Skeletal muscle satellite cell (primary cell): ENCODE measurements at regions not wholly inside any gene's neighbourhood (a gene's known extent, or its start where the extent isn't known, plus 50 kb on each side); places are given as distances from the start of the nearest gene placed in this dataset.

ENCODE experiments used
- H3K27me3 ChIP-seq: 2 replicates; pipeline ENCODE4 v1.7.0; 2013; ENCODE audit warnings: low read length; ENCODE audit not compliant: control insufficient read depth, insufficient read depth
- H3K36me3 ChIP-seq: 2 replicates; pipeline ENCODE4 v1.7.0; 2013; ENCODE audit warnings: mild to moderate bottlenecking, control low read depth, low read length; ENCODE audit not compliant: insufficient read depth
- H3K4me1 ChIP-seq: 2 replicates; pipeline ENCODE4 v1.7.0; 2013; ENCODE audit warnings: low read length; ENCODE audit not compliant: control insufficient read depth, insufficient read depth
- H3K4me2 ChIP-seq: 2 replicates; pipeline ENCODE4 v1.7.0; 2013; ENCODE audit warnings: mild to moderate bottlenecking, low read length
- H3K4me3 ChIP-seq: 2 replicates; pipeline ENCODE4 v1.7.0; 2013; ENCODE audit warnings: low read length
- H3K9ac ChIP-seq: 2 replicates; pipeline ENCODE4 v1.7.0; 2013; ENCODE audit warnings: mild to moderate bottlenecking, low read depth, low read length, moderate library complexity
- H3K9me3 ChIP-seq: replicated peaks from 2 replicates; pipeline ENCODE4 v1.7.0; 2013; ENCODE audit warnings: mild to moderate bottlenecking, control low read depth, low read length

DNA sequence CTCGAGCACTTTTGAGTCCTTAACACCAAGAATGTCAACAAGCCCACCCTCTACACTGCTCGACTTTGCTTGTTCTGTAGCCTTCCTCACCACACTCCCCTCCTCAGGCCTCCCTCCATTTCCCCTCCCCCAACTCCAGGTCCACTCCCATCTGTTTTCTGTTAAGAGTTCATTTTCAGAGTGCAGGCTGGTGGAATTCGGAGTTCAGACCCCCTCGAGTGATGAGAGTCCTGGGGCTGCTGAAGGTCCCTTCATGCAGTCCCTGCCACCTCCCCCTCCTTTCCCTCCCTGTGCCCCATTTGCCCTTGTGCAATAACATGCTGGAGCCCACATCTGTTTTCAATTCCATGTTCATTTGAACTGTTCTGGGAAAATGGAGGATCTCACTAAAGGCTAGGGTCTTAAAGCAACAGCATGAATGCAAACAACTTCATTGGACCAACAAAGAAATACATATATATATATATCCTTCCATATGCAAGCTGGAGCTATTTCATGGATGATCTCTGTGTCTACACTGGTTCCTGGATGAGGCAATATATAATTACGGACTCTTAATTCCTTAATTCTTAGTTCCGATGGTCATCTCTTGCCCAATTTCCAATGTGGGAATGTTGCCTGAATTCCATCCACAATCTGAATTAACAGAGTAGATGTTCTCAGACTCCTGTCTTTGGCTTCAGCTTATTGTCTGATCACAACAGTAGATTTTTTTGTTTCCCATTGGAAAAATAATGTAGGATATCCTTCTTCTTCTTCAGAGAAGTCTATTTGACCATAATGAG is 340.4 kb downstream of the ETS1 start:
- H3K4me3 ChIP-seq, result no peak overlapping the region
- no peaks in the 10 kb centered on the region for H3K9me3 ChIP-seq

GRCh38 chr11:128246364-128246801 is 341.0 kb downstream of the ETS1 start:
- Histone ChIP-seq H3K9ac (no peak overlapping the region), H3K27me3 (no peaks in the 10 kb centered on the region), H3K36me3 (no peaks in the 10 kb centered on the region), H3K9me3 (no peaks in the 10 kb centered on the region), H3K4me1 (peaks cover 3% of the 10 kb centered on the region), H3K4me3 (no peak overlapping the region), H3K4me2 (no peak overlapping the region)

More for the DNA sequence above, 340.4 kb downstream of the ETS1 start:
- Histone ChIP-seq H3K27me3 (no peaks in the 10 kb centered on the region), H3K4me2 (no peak overlapping the region), H3K9ac (no peak overlapping the region), H3K4me1 (peaks cover 3% of the 10 kb centered on the region), H3K36me3 (no peaks in the 10 kb centered on the region)

- Histone ChIP-seq H3K36me3 (no peaks in the 10 kb centered on the region), H3K4me1 (peaks cover 5% of the 10 kb centered on the region), H3K27me3 (no peaks in the 10 kb centered on the region), H3K4me2 (no peak overlapping the region), H3K9me3 (no peaks in the 10 kb centered on the region), H3K9ac (no peak overlapping the region), H3K4me3 (no peak overlapping the region)
Observed at GRCh38 chr11:128244871-128245270, 342.5 kb downstream of the ETS1 start.

DNA sequence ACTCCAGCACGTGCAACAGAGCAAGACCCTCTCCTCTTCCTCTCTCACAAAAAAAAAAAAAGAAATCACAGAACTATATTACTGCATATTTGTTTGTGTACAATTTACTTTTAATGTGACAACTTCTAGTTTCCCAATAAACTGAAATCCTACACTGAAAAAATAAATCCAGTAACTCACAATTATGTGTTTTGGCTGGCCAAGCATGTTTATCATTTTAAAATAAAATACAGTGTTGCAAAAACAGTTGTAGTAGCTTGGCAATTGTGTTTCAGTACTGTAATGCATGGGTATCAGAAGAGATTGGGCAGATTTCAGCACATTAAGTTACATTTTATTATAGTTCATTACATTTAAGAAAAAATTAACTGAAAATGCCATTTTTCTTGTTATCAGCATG is 344.9 kb downstream of the ETS1 start:
- no peaks in the 10 kb centered on the region for H3K27me3 ChIP-seq
- no peaks in the 10 kb centered on the region for H3K9me3 ChIP-seq
- no peak overlapping the region for H3K9ac ChIP-seq

DNA sequence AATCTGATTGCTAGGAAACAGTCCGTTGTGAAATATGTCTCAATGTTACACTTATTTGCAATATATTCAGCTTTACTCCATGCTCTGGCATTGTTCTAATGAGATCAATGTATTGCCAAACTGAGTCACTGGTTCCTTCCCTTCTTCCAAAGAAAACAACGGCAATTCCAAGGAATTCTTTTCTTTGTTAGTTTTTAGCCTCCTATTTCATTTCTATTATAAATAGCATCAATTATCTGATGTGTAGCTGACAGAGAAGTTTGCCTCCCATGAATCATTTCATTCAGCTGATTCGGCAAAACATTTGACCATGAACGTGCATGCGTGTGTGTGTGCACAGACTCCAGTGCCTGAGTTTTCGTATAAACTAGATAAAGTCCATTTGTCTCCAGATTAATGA is 346.8 kb downstream of the ETS1 start:
- peaks cover 2% of the 10 kb centered on the region for H3K4me1 ChIP-seq
- no peaks in the 10 kb centered on the region for H3K27me3 ChIP-seq
- H3K9me3 ChIP-seq, result no peaks in the 10 kb centered on the region
- H3K4me3 ChIP-seq, result no peak overlapping the region
- H3K9ac ChIP-seq, result no peak overlapping the region
- no peak overlapping the region for H3K4me2 ChIP-seq
- H3K36me3 ChIP-seq, result no peaks in the 10 kb centered on the region

More for the DNA sequence above, 344.9 kb downstream of the ETS1 start:
- Histone ChIP-seq H3K4me3 (no peak overlapping the region), H3K4me2 (no peak overlapping the region), H3K36me3 (no peaks in the 10 kb centered on the region), H3K4me1 (peaks cover 5% of the 10 kb centered on the region)

DNA sequence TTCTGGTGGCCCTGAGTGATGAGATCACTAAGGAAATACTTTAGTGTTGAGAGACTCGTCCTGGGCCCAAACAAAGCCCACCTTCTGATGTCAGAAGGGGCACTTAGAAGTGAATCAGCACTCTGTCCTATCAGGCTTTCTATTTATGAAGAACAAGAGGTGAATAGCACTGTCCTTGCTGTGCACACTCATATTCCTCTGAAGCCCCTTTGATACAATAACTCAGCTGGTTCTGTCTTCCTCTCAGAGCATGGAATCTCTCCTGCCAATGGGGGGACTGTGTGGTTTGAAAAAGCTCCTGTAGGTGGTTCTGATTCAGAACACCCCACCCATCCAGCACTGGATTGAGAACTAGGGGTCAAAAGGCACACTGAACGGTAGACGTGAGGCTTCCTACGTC is 348.1 kb downstream of the ETS1 start:
- H3K4me3 ChIP-seq, result no peak overlapping the region
- peaks cover 2% of the 10 kb centered on the region for H3K4me1 ChIP-seq
- no peaks in the 10 kb centered on the region for H3K27me3 ChIP-seq
- H3K4me2 ChIP-seq, result no peak overlapping the region
- no peak overlapping the region for H3K9ac ChIP-seq
- no peaks in the 10 kb centered on the region for H3K9me3 ChIP-seq
- no peaks in the 10 kb centered on the region for H3K36me3 ChIP-seq

GRCh38 chr11:128238521-128239265 is 348.7 kb downstream of the ETS1 start:
- Histone ChIP-seq H3K4me3 (no peak overlapping the region), H3K36me3 (no peaks in the 10 kb centered on the region), H3K9me3 (no peaks in the 10 kb centered on the region), H3K27me3 (no peaks in the 10 kb centered on the region), H3K4me1 (peaks cover 2% of the 10 kb centered on the region), H3K4me2 (no peak overlapping the region), H3K9ac (no peak overlapping the region)

- Histone ChIP-seq H3K4me1 (peaks cover 2% of the 10 kb centered on the region), H3K36me3 (no peaks in the 10 kb centered on the region), H3K4me2 (no peak overlapping the region), H3K9me3 (no peaks in the 10 kb centered on the region), H3K27me3 (no peaks in the 10 kb centered on the region), H3K9ac (no peak overlapping the region), H3K4me3 (no peak overlapping the region)
Observed at GRCh38 chr11:128236506-128237498, 350.6 kb downstream of the ETS1 start.

GRCh38 chr11:128235958-128236357 is 351.4 kb downstream of the ETS1 start:
- Histone ChIP-seq H3K4me2 (no peak overlapping the region), H3K4me3 (no peak overlapping the region), H3K4me1 (peaks cover 2% of the 10 kb centered on the region), H3K9ac (no peak overlapping the region), H3K36me3 (no peaks in the 10 kb centered on the region), H3K9me3 (no peaks in the 10 kb centered on the region), H3K27me3 (no peaks in the 10 kb centered on the region)

- no peak overlapping the region for H3K4me2 ChIP-seq
- no peaks in the 10 kb centered on the region for H3K36me3 ChIP-seq
- H3K4me3 ChIP-seq, result no peak overlapping the region
- H3K9ac ChIP-seq, result no peak overlapping the region
- H3K27me3 ChIP-seq, result no peaks in the 10 kb centered on the region
- H3K9me3 ChIP-seq, result no peaks in the 10 kb centered on the region
- H3K4me1 ChIP-seq, result no peaks in the 10 kb centered on the region
Observed at GRCh38 chr11:128235426-128235825, 351.9 kb downstream of the ETS1 start.

GRCh38 chr11:128234143-128234542 is 353.2 kb downstream of the ETS1 start:
- no peaks in the 10 kb centered on the region for H3K27me3 ChIP-seq
- no peaks in the 10 kb centered on the region for H3K4me1 ChIP-seq
- H3K9me3 ChIP-seq, result no peaks in the 10 kb centered on the region
- H3K4me3 ChIP-seq, result no peak overlapping the region
- no peak overlapping the region for H3K4me2 ChIP-seq
- no peak overlapping the region for H3K9ac ChIP-seq
- H3K36me3 ChIP-seq, result no peaks in the 10 kb centered on the region
